ENCODE measurements at regions not wholly inside any gene's neighbourhood (a gene's known extent, or its start where the extent isn't known, plus 50 kb on each side); places are given as distances from the start of the nearest gene placed in this dataset.
A peak's percentile ranks its signal among the peaks of the same experiment; 100 is the strongest.

GRCh38 chr14:99011385-99011784, 260.6 kb downstream of the BCL11B start:
- Histone ChIP-seq H2BK15ac (ENCODE audit: low read length) (no peak overlapping the region), H3K79me1 (ENCODE audit: low read depth, low read length) (no peaks in the 10 kb centered on the region), H3K4me3 (ENCODE audit: low read length in 2 of 2) (no peak overlapping the region), H4K8ac (ENCODE audit: low read depth, low read length) (no peak overlapping the region), H3K4me2 (ENCODE audit: insufficient read depth, low read length, poor library complexity, severe bottlenecking) (no peak overlapping the region), H3K9me3 (replicated peaks in 1 of 2; ENCODE audit: control insufficient read depth in 2 of 2, insufficient read depth in 1 of 2, low read depth in 1 of 2, low read length in 2 of 2) (no peaks in the 10 kb centered on the region), H2AK5ac (ENCODE audit: low read depth, low read length) (no peak overlapping the region), H3K27me3 (ENCODE audit: control insufficient read depth in 3 of 3, insufficient read depth in 3 of 3, low read depth in 1 of 3, low read length in 3 of 3) (peaks cover 0 to 2% (median 0%) of the 10 kb centered on the region in 3 experiments), H3K4ac (ENCODE audit: low read length) (no peak overlapping the region), H3K4me1 (ENCODE audit: control insufficient read depth in 2 of 2, insufficient read depth in 1 of 2, low read depth in 1 of 2, low read length in 2 of 2) (peaks cover 0 to 2% of the 10 kb centered on the region in 2 donors), H3K27ac (replicated peaks; ENCODE audit: low read length) (no peak overlapping the region), H3K36me3 (replicated peaks in 1 of 2; ENCODE audit: control insufficient read depth in 2 of 2, insufficient read depth in 2 of 2, low read length in 2 of 2) (no peaks in the 10 kb centered on the region), H2BK12ac (ENCODE audit: low read length) (no peak overlapping the region), H3K9ac (ENCODE audit: low read depth, low read length, poor library complexity) (no peak overlapping the region), H3K14ac (ENCODE audit: low read length) (no peak overlapping the region), H2BK120ac (ENCODE audit: low read depth, low read length) (no peak overlapping the region), H3K18ac (ENCODE audit: low read length) (peak overlapping the region; percentile 63), H3K23ac (ENCODE audit: low read depth, low read length, poor library complexity) (no peak overlapping the region), H4K91ac (ENCODE audit: low read depth, low read length, poor library complexity) (no peak overlapping the region), H2BK5ac (ENCODE audit: low read length) (no peak overlapping the region), H2AFZ (ENCODE audit: low read length) (no peak overlapping the region)
- no peak for DNase-seq (ENCODE audit: low spot score)
- no CpG with 5 or more reads among the region's 6 CpGs for WGBS, 2 donors (ENCODE audit: extremely low coverage in 2 of 2, insufficient read length in 2 of 2, insufficient replicate concordance in 1 of 2)

DNA sequence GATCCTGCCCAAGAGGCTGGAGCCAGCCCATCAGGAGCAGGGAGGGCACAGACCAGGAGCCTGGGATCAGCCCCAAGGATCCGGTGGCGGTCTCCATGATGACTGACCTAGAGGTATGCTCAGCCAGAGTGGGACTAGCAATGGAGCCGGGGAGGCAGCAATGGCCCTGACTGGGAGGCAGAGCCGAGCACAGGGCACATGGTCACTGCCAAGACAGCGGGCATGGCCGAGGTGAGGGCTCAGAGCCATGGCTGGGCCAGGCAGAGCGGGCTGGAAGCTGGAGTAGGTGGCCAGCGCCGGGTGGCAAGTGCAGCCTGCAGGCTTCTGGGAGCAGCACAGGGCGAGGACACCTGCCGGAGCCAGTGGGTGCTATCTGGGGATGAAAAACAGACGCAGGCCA, 259.3 kb downstream of the BCL11B start:
- Histone ChIP-seq H3K27ac (replicated peaks; ENCODE audit: low read length) (no peak overlapping the region), H3K36me3 (replicated peaks in 1 of 2; ENCODE audit: control insufficient read depth in 2 of 2, insufficient read depth in 2 of 2, low read length in 2 of 2) (no peaks in the 10 kb centered on the region), H2AK5ac (ENCODE audit: low read depth, low read length) (peak overlapping the region; percentile 83), H3K27me3 (ENCODE audit: control insufficient read depth in 3 of 3, insufficient read depth in 3 of 3, low read depth in 1 of 3, low read length in 3 of 3) (peaks cover 0 to 2% (median 0%) of the 10 kb centered on the region in 3 experiments), H2AFZ (ENCODE audit: low read length) (no peak overlapping the region), H3K9ac (ENCODE audit: low read depth, low read length, poor library complexity) (no peak overlapping the region), H2BK12ac (ENCODE audit: low read length) (peak overlapping the region; percentile 60), H4K8ac (ENCODE audit: low read depth, low read length) (no peak overlapping the region), H3K14ac (ENCODE audit: low read length) (peak overlapping the region; percentile 40), H2BK5ac (ENCODE audit: low read length) (no peak overlapping the region), H2BK15ac (ENCODE audit: low read length) (no peak overlapping the region), H3K4me1 (ENCODE audit: control insufficient read depth in 2 of 2, insufficient read depth in 1 of 2, low read depth in 1 of 2, low read length in 2 of 2) (peaks cover 0 to 2% of the 10 kb centered on the region in 2 donors), H3K18ac (ENCODE audit: low read length) (peak overlapping the region; percentile 54), H3K4me3 (ENCODE audit: low read length in 2 of 2) (no peak overlapping the region), H3K79me1 (ENCODE audit: low read depth, low read length) (no peaks in the 10 kb centered on the region), H3K4ac (ENCODE audit: low read length) (no peak overlapping the region), H2BK120ac (ENCODE audit: low read depth, low read length) (no peak overlapping the region), H3K23ac (ENCODE audit: low read depth, low read length, poor library complexity) (peak overlapping the region; percentile 69), H3K9me3 (replicated peaks in 1 of 2; ENCODE audit: control insufficient read depth in 2 of 2, insufficient read depth in 1 of 2, low read depth in 1 of 2, low read length in 2 of 2) (peaks cover 0 to 1% of the 10 kb centered on the region in 2 donors), H3K4me2 (ENCODE audit: insufficient read depth, low read length, poor library complexity, severe bottlenecking) (no peak overlapping the region), H4K91ac (ENCODE audit: low read depth, low read length, poor library complexity) (no peak overlapping the region)
- DNase-seq (ENCODE audit: low spot score): no peak
- WGBS, 2 donors (ENCODE audit: extremely low coverage in 2 of 2, insufficient read length in 2 of 2, insufficient replicate concordance in 1 of 2): no CpG with 5 or more reads among the region's 12 CpGs

DNA sequence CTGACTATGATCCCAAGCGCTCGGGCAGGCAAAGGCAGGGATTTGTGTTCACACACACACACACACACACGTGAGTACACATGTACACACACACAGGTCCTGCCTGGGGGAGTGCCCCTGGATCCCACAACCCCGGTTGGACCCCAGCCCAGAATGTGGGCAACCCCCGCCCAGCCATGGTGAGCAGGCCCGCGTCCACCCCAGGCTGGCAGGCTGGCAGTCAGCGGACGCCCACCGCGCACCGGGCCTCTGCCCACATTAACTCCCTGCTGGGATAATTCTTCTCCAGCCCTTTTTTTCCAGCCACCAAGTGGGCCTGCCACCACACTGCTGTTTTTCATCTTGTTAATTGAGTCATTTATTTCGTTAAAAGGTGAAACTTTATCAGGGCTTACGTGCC, 256.2 kb downstream of the BCL11B start:
- H3K23ac ChIP-seq (ENCODE audit: low read depth, low read length, poor library complexity): no peak overlapping the region
- H3K27ac ChIP-seq (replicated peaks; ENCODE audit: low read length): no peak overlapping the region
- H3K9me3 ChIP-seq (replicated peaks in 1 of 2; ENCODE audit: control insufficient read depth in 2 of 2, insufficient read depth in 1 of 2, low read depth in 1 of 2, low read length in 2 of 2): peaks cover 0 to 6% of the 10 kb centered on the region in 2 donors
- no peak overlapping the region for H2BK12ac ChIP-seq (ENCODE audit: low read length)
- H3K9ac ChIP-seq (ENCODE audit: low read depth, low read length, poor library complexity): no peak overlapping the region
- no peaks in the 10 kb centered on the region for H3K36me3 ChIP-seq (replicated peaks in 1 of 2; ENCODE audit: control insufficient read depth in 2 of 2, insufficient read depth in 2 of 2, low read length in 2 of 2)
- DNase-seq (ENCODE audit: low spot score): no peak
- no peak overlapping the region for H3K4me3 ChIP-seq (ENCODE audit: low read length in 2 of 2)
- no peak overlapping the region for H3K4ac ChIP-seq (ENCODE audit: low read length)
- no peak overlapping the region for H3K14ac ChIP-seq (ENCODE audit: low read length)
- H4K91ac ChIP-seq (ENCODE audit: low read depth, low read length, poor library complexity): no peak overlapping the region
- H2AK5ac ChIP-seq (ENCODE audit: low read depth, low read length): no peak overlapping the region
- no peak overlapping the region for H4K8ac ChIP-seq (ENCODE audit: low read depth, low read length)
- peak overlapping the region; percentile 36 for H3K18ac ChIP-seq (ENCODE audit: low read length)
- no peak overlapping the region for H2BK120ac ChIP-seq (ENCODE audit: low read depth, low read length)
- H2BK5ac ChIP-seq (ENCODE audit: low read length): no peak overlapping the region
- no peak overlapping the region for H2AFZ ChIP-seq (ENCODE audit: low read length)
- H3K27me3 ChIP-seq (ENCODE audit: control insufficient read depth in 3 of 3, insufficient read depth in 3 of 3, low read depth in 1 of 3, low read length in 3 of 3): no peaks in the 10 kb centered on the region
- H3K79me1 ChIP-seq (ENCODE audit: low read depth, low read length): no peaks in the 10 kb centered on the region
- H3K4me2 ChIP-seq (ENCODE audit: insufficient read depth, low read length, poor library complexity, severe bottlenecking): no peak overlapping the region
- WGBS, 2 donors (ENCODE audit: extremely low coverage in 2 of 2, insufficient read length in 2 of 2, insufficient replicate concordance in 1 of 2): no CpG with 5 or more reads among the region's 14 CpGs
- no peak overlapping the region for H2BK15ac ChIP-seq (ENCODE audit: low read length)
- no peaks in the 10 kb centered on the region for H3K4me1 ChIP-seq (ENCODE audit: control insufficient read depth in 2 of 2, insufficient read depth in 1 of 2, low read depth in 1 of 2, low read length in 2 of 2)

GRCh38 chr14:99023371-99023770, 248.6 kb downstream of the BCL11B start:
- H2BK120ac ChIP-seq (ENCODE audit: low read depth, low read length): no peak overlapping the region
- H2BK12ac ChIP-seq (ENCODE audit: low read length): no peak overlapping the region
- H3K9me3 ChIP-seq (replicated peaks in 1 of 2; ENCODE audit: control insufficient read depth in 2 of 2, insufficient read depth in 1 of 2, low read depth in 1 of 2, low read length in 2 of 2): peaks cover 0 to 2% of the 10 kb centered on the region in 2 donors
- no peaks in the 10 kb centered on the region for H3K4me1 ChIP-seq (ENCODE audit: control insufficient read depth in 2 of 2, insufficient read depth in 1 of 2, low read depth in 1 of 2, low read length in 2 of 2)
- H3K23ac ChIP-seq (ENCODE audit: low read depth, low read length, poor library complexity): no peak overlapping the region
- H2AK5ac ChIP-seq (ENCODE audit: low read depth, low read length): no peak overlapping the region
- no peak overlapping the region for H3K18ac ChIP-seq (ENCODE audit: low read length)
- H3K27ac ChIP-seq (replicated peaks; ENCODE audit: low read length): no peak overlapping the region
- H3K4me3 ChIP-seq (ENCODE audit: low read length in 2 of 2): no peak overlapping the region
- no peak overlapping the region for H4K8ac ChIP-seq (ENCODE audit: low read depth, low read length)
- DNase-seq (ENCODE audit: low spot score): no peak
- H3K4ac ChIP-seq (ENCODE audit: low read length): no peak overlapping the region
- H3K27me3 ChIP-seq (ENCODE audit: control insufficient read depth in 3 of 3, insufficient read depth in 3 of 3, low read depth in 1 of 3, low read length in 3 of 3): no peaks in the 10 kb centered on the region
- no peak overlapping the region for H2BK15ac ChIP-seq (ENCODE audit: low read length)
- no peaks in the 10 kb centered on the region for H3K36me3 ChIP-seq (replicated peaks in 1 of 2; ENCODE audit: control insufficient read depth in 2 of 2, insufficient read depth in 2 of 2, low read length in 2 of 2)
- no peak overlapping the region for H4K91ac ChIP-seq (ENCODE audit: low read depth, low read length, poor library complexity)
- H3K9ac ChIP-seq (ENCODE audit: low read depth, low read length, poor library complexity): no peak overlapping the region
- H2BK5ac ChIP-seq (ENCODE audit: low read length): no peak overlapping the region
- H3K79me1 ChIP-seq (ENCODE audit: low read depth, low read length): no peaks in the 10 kb centered on the region
- H3K14ac ChIP-seq (ENCODE audit: low read length): no peak overlapping the region
- no peak overlapping the region for H2AFZ ChIP-seq (ENCODE audit: low read length)
- WGBS, 2 donors (ENCODE audit: extremely low coverage in 2 of 2, insufficient read length in 2 of 2, insufficient replicate concordance in 1 of 2): no CpG with 5 or more reads among the region's 1 CpG
- no peak overlapping the region for H3K4me2 ChIP-seq (ENCODE audit: insufficient read depth, low read length, poor library complexity, severe bottlenecking)
